Fibroblast of lung (primary cell): ENCODE measurements at regions not wholly inside any gene's neighbourhood (a gene's known extent, or its start where the extent isn't known, plus 50 kb on each side); places are given as distances from the start of the nearest gene placed in this dataset.

Experiments used
- EZH2 ChIP-seq: IDR thresholded peaks from 2 replicates; pipeline ENCODE4 v1.5.1; 2012; ENCODE audit warnings: low read length, control low read depth, mild to moderate bottlenecking; ENCODE audit errors: missing control alignments
- TF ChIP-seq, protein P1 (sequence below), 2 donors: IDR thresholded peaks in 1 of 2; conservative IDR thresholded peaks in 1 of 2; 1 replicate in 1 of 2; 2 replicates in 1 of 2; pipeline ENCODE4 v1.5.1; 2011 to 2012; ENCODE audit warnings: low read length in 2 of 2, control low read depth in 1 of 2, inconsistent platforms in 1 of 2, low read depth in 1 of 2, mild to moderate bottlenecking in 1 of 2

DNA sequence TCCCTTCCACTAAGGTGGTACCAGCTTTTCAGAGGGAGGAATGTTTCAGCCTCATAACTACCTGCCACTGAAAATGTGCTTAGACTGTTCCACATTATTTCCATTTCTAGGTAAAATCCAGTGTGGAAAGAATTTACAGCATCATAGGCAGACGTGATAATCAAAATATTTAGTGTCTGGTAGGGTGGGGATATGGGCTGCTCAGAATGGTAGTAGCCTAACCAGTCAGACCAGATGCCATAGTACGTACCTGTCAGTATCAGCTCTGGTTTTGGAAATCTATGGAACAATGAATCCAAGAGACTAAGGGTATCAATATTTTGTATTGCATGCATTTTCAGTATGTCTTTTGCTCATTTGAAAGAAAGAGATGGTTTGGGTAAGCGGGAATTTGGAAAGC is 76.8 kb upstream of the APBB1IP start:
- TF ChIP-seq, protein P1, sequence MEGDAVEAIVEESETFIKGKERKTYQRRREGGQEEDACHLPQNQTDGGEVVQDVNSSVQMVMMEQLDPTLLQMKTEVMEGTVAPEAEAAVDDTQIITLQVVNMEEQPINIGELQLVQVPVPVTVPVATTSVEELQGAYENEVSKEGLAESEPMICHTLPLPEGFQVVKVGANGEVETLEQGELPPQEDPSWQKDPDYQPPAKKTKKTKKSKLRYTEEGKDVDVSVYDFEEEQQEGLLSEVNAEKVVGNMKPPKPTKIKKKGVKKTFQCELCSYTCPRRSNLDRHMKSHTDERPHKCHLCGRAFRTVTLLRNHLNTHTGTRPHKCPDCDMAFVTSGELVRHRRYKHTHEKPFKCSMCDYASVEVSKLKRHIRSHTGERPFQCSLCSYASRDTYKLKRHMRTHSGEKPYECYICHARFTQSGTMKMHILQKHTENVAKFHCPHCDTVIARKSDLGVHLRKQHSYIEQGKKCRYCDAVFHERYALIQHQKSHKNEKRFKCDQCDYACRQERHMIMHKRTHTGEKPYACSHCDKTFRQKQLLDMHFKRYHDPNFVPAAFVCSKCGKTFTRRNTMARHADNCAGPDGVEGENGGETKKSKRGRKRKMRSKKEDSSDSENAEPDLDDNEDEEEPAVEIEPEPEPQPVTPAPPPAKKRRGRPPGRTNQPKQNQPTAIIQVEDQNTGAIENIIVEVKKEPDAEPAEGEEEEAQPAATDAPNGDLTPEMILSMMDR (conservative IDR thresholded peaks at IDR 0.05 in 1 of 2, IDR thresholded peaks at IDR 0.05 in 1 of 2; ENCODE audit: low read depth in 1 of 2, low read length in 2 of 2): no peak
- no peak for TF ChIP-seq EZH2
